ENCODE measurements at regions not wholly inside any gene's neighbourhood (a gene's known extent, or its start where the extent isn't known, plus 50 kb on each side); places are given as distances from the start of the nearest gene placed in this dataset.
"Not testable (repeated sequence)": the region's sequence is repeated elsewhere in the genome, so short reads cannot be mapped to it uniquely, and the experiment has no call there.

DNA sequence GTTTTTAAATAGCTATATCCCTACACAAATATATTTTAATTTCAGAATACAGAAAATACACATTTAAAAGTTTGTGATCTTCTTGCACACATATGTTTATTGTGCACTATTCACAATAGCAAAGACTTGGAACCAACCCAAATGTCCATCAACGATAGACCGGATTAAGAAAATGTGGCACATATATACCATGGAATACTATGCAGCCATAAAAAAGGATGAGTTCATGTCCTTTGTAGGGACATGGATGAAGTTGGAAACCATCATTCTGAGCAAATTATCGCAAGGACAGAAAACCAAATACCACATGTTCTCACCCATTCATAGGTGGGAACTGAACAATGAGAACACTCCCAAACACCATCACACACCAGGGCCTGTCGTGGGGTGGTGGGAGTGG is 266.9 kb upstream of the GK2 start:
- not testable (repeated sequence) for TF ChIP-seq EP300 (IDR thresholded peaks at IDR 0.05)
- TF ChIP-seq, protein P1, sequence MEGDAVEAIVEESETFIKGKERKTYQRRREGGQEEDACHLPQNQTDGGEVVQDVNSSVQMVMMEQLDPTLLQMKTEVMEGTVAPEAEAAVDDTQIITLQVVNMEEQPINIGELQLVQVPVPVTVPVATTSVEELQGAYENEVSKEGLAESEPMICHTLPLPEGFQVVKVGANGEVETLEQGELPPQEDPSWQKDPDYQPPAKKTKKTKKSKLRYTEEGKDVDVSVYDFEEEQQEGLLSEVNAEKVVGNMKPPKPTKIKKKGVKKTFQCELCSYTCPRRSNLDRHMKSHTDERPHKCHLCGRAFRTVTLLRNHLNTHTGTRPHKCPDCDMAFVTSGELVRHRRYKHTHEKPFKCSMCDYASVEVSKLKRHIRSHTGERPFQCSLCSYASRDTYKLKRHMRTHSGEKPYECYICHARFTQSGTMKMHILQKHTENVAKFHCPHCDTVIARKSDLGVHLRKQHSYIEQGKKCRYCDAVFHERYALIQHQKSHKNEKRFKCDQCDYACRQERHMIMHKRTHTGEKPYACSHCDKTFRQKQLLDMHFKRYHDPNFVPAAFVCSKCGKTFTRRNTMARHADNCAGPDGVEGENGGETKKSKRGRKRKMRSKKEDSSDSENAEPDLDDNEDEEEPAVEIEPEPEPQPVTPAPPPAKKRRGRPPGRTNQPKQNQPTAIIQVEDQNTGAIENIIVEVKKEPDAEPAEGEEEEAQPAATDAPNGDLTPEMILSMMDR (IDR thresholded peaks at IDR 0.05): not testable (repeated sequence)

Data from ovary (tissue), 3 donors.